Stromal cell of bone marrow (primary cell): ENCODE measurements at regions not wholly inside any gene's neighbourhood (a gene's known extent, or its start where the extent isn't known, plus 50 kb on each side); places are given as distances from the start of the nearest gene placed in this dataset.
"Not testable (repeated sequence)": the region's sequence is repeated elsewhere in the genome, so short reads cannot be mapped to it uniquely, and the experiment has no call there.

ENCODE experiments used
- DNase-seq: peaks from one replicate; pipeline ENCODE4 v3.0.0-alpha.2; 2012; ENCODE audit warnings: low read depth

GRCh38 chr14:43858981-43859380 lies 648.1 kb downstream of the FSCB start:
- DNase-seq: no peak

DNA sequence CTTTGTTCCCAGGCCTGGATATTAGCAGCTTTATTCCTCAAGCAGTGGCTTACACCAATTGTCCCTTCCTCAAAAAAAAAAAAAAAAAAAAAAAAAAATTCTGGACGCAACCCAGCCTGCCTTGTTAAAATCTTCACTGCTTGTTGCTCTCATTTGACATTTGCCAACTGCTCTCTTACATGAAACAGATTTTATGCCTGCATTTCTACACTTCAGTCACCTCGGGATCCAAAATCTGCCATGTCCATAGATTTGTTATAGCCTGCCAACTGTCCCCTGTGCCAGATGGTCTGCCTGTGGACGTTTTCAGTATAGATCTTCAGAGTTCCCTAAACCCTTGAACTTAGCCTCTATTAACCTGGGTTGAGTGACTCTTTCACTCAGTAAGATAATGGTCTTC lies 651.5 kb downstream of the FSCB start:
- no peak for DNase-seq

GRCh38 chr14:43853541-43853940 lies 653.5 kb downstream of the FSCB start:
- DNase-seq: no peak

GRCh38 chr14:43803076-43803689 lies 703.9 kb downstream of the FSCB start:
- no peak for DNase-seq

- DNase-seq: no peak
These were observed 711.4 kb downstream of the FSCB start for GRCh38 chr14:43795600-43796228.

GRCh38 chr14:43793579-43793978 lies 713.5 kb downstream of the FSCB start:
- DNase-seq: no peak

- DNase-seq: no peak
These were observed 714.1 kb downstream of the FSCB start for GRCh38 chr14:43792980-43793379.

- no peak for DNase-seq
These were observed 716.4 kb downstream of the FSCB start for GRCh38 chr14:43790681-43791080.

- DNase-seq: no peak
These were observed 717.6 kb downstream of the FSCB start for GRCh38 chr14:43789458-43789857.

DNA sequence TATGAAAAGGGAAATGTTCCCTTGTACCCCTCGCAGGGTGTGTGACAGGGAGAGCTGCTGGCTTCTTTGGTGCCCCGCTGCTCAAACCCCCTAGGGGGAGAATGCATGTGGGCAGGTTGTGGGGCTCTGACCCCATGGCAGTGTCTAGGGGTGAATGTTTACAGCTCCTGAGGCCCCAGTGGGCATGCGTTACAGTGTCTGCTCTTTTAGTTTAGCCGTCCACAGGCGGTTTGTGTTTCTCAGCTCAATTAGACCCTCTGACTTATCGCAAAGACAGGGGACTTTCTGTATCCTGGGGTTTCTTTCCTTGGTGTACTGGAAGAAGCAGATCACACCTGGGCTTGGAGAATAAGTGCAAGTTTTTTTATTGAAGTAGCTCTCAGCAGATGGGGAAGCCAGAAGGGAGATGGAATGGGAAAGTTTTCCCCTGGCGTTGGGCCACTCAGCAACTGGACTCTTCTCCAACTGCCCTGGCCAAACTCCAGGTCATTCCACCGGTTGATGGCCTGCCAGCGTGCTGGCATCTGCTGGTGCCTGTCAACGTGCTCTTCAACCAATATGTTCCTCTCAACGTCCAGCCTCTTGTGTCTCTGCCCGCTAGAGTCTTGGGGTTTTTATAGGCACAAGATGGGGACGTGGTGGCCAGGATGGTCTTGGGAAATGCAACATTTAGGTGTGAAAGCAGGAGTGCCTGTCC lies 720.9 kb downstream of the FSCB start:
- no peak for DNase-seq

GRCh38 chr14:43784432-43784831 lies 722.7 kb downstream of the FSCB start:
- DNase-seq: not testable (repeated sequence)

- DNase-seq: no peak
These were observed 728.0 kb downstream of the FSCB start for GRCh38 chr14:43778937-43779639.

DNA sequence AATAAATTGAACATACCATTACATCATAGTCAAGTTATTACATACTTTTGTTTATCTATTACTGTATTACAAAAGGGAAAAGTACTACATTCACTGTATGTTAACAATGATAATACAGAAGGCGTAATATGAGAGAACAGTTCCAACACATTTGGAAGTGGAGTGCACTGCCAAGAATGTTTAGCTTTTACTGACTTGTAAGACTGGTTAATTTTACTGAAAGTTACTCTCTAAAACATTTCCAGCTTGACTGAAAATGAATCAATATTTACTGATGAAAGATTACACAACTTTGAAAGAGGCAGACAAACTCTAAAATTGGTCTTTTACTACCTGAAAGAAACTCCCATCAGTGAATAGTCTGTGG lies 728.5 kb downstream of the FSCB start:
- no peak for DNase-seq

DNA sequence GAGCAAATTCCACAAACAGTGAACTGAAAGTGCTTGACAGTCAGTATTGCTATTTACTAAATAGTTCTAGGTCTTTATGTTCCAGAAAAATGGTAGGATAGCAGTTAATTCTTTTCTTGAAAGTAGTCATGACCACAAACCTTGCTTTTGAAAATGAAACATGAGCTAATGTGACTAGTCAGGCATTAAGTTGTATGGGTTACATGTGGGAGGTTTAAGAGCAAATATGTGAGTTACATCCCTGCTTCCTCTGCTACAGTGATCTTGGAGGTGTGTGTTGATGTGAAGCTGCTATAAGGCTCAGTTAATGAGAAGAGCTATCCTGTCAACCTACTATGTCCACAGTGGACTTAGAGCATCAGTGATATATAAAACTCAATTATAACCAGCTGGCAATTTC lies 741.6 kb downstream of the FSCB start:
- DNase-seq: no peak

DNA sequence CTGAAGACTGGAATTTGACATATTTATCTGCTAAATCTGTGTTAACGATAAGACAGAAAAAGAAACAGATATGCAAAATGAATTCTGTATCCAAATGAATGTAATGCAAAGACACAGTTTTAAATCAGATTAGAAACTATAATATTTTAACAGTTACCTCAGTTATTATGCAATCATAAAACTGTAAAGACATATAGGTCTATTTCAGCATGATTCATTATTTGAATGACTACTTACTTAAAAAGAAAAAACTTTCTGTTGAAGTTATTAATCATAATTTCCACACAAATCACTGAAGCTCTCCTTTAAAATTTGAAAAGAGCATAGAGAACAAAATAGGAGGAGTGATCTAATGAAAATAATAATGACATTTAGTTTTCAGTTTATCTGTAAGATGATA lies 742.6 kb downstream of the FSCB start:
- no peak for DNase-seq

GRCh38 chr14:43755707-43756106 lies 751.4 kb downstream of the FSCB start:
- DNase-seq: no peak

- DNase-seq: no peak
These were observed 752.2 kb downstream of the FSCB start for GRCh38 chr14:43754838-43755237.

DNA sequence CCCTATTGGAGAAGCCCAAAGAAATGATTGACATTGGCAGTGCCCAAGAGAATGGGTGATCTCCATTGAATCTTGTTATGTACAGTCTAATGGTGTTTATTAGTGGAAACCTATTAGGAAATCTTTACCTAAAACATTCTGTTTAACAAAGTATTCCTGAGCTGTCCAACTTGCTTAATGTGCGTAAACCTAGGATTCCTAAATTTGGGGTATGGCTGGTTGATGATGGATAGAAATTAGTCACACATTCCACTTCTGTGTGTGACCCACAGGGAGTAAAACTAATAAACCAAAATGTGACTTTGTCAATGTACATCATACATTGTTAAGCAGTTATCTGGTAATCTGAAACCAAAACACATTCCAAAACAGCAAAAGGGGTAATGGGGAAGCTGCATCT lies 761.3 kb downstream of the FSCB start:
- no peak for DNase-seq

GRCh38 chr14:43735932-43736331 lies 771.2 kb downstream of the FSCB start:
- no peak for DNase-seq

GRCh38 chr14:43729143-43729542 lies 777.9 kb downstream of the FSCB start:
- DNase-seq: peak; percentile 20

GRCh38 chr14:43706900-43707299 lies 800.2 kb downstream of the FSCB start:
- DNase-seq: no peak

DNA sequence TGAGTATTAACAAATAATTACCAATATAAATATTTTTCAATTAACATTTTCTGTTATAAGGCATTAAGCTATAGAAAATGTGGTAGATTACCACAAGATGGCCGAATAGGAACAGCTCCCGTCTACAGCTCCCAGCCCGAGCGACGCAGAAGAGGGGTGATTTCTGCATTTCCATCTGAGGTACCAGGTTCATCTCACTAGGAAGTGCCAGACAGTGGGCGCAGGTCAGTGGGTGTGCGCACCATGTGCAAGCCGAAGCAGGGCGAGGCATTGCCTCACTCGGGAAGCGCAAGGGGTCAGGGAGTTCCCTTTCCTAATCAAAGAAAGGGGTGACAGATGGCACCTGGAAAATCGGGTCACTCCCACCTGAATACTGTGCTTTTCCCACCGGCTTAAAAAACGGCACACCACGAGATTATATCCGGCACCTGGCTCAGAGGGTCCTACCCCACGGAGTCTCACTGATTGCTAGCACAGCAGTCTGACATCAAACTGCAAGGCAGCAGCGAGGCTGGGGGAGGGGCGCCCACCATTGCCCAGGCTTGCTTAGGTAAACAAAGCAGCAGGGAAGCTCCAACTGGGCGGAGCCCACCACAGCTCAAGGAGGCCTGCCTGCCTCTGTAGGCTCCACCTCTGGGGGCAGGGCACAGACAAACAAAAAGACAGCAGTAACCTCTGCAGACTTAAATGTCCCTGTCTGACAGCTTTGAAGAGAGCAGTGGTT lies 808.4 kb downstream of the FSCB start:
- DNase-seq: not testable (repeated sequence)
